Thyroid gland (tissue), 4 donors: ENCODE measurements at regions not wholly inside any gene's neighbourhood (a gene's known extent, or its start where the extent isn't known, plus 50 kb on each side); places are given as distances from the start of the nearest gene placed in this dataset.

Experiments
- POLR2A ChIP-seq, 2 donors: fragments of 450-650 bp; IDR thresholded peaks; one replicate each; pipeline ENCODE4 v1.6.1; 2017; ENCODE audit warnings: antibody characterized with exemption in 2 of 2, mild to moderate bottlenecking in 2 of 2, moderate library complexity in 1 of 2
- TF ChIP-seq, protein P1 (sequence below), 6 experiments: fragments of 200-600 bp in 3 of 6; fragments of 450-650 bp in 3 of 6; sonication (generic) in 3 of 6; IDR thresholded peaks; one replicate each; pipeline ENCODE4 v1.5.1; 2016 to 2019; ENCODE audit warnings: antibody characterized with exemption in 6 of 6, mild to moderate bottlenecking in 2 of 6, inconsistent platforms in 1 of 6, moderate library complexity in 1 of 6

DNA sequence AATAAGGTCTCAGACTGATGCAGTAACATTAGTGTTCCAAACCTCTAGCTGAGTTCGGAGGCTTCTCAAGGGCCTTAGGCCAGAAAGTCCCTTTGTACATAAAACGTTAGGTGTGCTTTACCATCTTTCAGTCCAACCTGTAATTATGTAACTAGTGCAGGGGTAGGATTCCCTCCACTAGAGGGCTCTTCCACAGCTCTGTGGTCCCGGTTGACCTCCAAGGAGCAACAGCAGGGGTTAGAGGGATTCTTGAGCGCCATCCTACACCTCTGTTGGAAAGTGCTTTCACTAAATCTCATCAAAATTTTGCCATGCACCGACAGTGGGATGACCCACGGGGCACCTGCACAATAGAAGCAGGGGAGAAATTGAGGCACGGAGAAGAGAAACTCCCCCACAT lies 155.8 kb upstream of the LRP1B start:
- TF ChIP-seq POLR2A (IDR thresholded peaks at IDR 0.05): no peak
- TF ChIP-seq, protein P1, sequence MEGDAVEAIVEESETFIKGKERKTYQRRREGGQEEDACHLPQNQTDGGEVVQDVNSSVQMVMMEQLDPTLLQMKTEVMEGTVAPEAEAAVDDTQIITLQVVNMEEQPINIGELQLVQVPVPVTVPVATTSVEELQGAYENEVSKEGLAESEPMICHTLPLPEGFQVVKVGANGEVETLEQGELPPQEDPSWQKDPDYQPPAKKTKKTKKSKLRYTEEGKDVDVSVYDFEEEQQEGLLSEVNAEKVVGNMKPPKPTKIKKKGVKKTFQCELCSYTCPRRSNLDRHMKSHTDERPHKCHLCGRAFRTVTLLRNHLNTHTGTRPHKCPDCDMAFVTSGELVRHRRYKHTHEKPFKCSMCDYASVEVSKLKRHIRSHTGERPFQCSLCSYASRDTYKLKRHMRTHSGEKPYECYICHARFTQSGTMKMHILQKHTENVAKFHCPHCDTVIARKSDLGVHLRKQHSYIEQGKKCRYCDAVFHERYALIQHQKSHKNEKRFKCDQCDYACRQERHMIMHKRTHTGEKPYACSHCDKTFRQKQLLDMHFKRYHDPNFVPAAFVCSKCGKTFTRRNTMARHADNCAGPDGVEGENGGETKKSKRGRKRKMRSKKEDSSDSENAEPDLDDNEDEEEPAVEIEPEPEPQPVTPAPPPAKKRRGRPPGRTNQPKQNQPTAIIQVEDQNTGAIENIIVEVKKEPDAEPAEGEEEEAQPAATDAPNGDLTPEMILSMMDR (IDR thresholded peaks at IDR 0.05): no peak
